H1 (cell line): ENCODE measurements at regions not wholly inside any gene's neighbourhood (a gene's known extent, or its start where the extent isn't known, plus 50 kb on each side); places are given as distances from the start of the nearest gene placed in this dataset.

Experiments
- CTCF ChIA-PET: fragments of 300-600 bp; sonication (Branson Sonifier 250); formaldehyde crosslinking; loops from one replicate; lab custom pipeline; 2021; ENCODE audit not compliant: partially characterized antibody; lab: Charles Lee
- POLR2A ChIA-PET: fragments of 300-600 bp; sonication (Branson Sonifier 250); formaldehyde crosslinking; loops from one replicate; lab custom pipeline; 2021; ENCODE audit warnings: inconsistent platforms; ENCODE audit not compliant: partially characterized antibody; lab: Charles Lee
- DNase-seq, 2 experiments: peaks; one replicate each; pipeline versions ENCODE4 v3.0.0 to v3.0.0-alpha.2; 2010 to 2022; ENCODE audit warnings: low spot score in 2 of 2, low read depth in 1 of 2, mixed read lengths in 1 of 2
- FAIRE-seq: peaks from 2 replicates; lab custom pipeline; 2011; peaks lifted over from hg19 to GRCh38; lab: Jason Lieb, UNC
- H2AFZ ChIP-seq: 2 replicates; pipeline ENCODE4 v1.8.1; 2012; ENCODE audit warnings: low read length, inconsistent platforms
- H2AK5ac ChIP-seq: 2 replicates; pipeline ENCODE4 v1.6.1; 2013; ENCODE audit warnings: low read depth, low read length
- H2BK120ac ChIP-seq: replicated peaks from 2 replicates; pipeline ENCODE3; 2013; ENCODE audit warnings: low read depth, low read length, inconsistent platforms
- H2BK12ac ChIP-seq: 2 replicates; pipeline ENCODE4 v1.6.1; 2013; ENCODE audit warnings: low read depth, low read length
- H2BK15ac ChIP-seq: 2 replicates; pipeline ENCODE4 v1.6.1; 2013; ENCODE audit warnings: low read length
- H2BK20ac ChIP-seq: 2 replicates; pipeline ENCODE4 v1.6.1; 2013; ENCODE audit warnings: low read length
- H2BK5ac ChIP-seq: 2 replicates; pipeline ENCODE4 v1.6.1; 2013; ENCODE audit warnings: low read depth, low read length
- H3K14ac ChIP-seq: 2 replicates; pipeline ENCODE4 v1.6.1; 2013; ENCODE audit warnings: inconsistent platforms; ENCODE audit not compliant: insufficient read length
- H3K18ac ChIP-seq: 2 replicates; pipeline ENCODE4 v1.6.1; 2013; ENCODE audit warnings: low read length; ENCODE audit errors: extremely low read depth
- H3K23ac ChIP-seq: 2 replicates; pipeline ENCODE4 v1.6.1; 2013; ENCODE audit warnings: inconsistent platforms; ENCODE audit not compliant: insufficient read length
- H3K23me2 ChIP-seq: 2 replicates; pipeline ENCODE4 v1.6.1; 2013; ENCODE audit warnings: low read depth, low read length
- H3K27ac ChIP-seq: 2 replicates; pipeline ENCODE4 v1.6.1; 2011; ENCODE audit warnings: low read depth, low read length, inconsistent platforms
- H3K27me3 ChIP-seq, 4 experiments: replicated peaks in 1 of 4; 1 replicate in 1 of 4; 2 replicates in 3 of 4; pipeline versions ENCODE4 v1.6.1 to v1.8.1; 2011 to 2013; ENCODE audit warnings: low read length in 3 of 4, mild to moderate bottlenecking in 3 of 4, inconsistent platforms in 2 of 4, mixed read lengths in 2 of 4, moderate library complexity in 1 of 4; ENCODE audit not compliant: control insufficient read depth in 3 of 4, insufficient read depth in 3 of 4; ENCODE audit errors: extremely low read depth in 1 of 4
- H3K36me3 ChIP-seq, 4 experiments: 2 replicates each; pipeline versions ENCODE4 v1.6.1 to v1.8.1; 2011 to 2013; ENCODE audit warnings: mild to moderate bottlenecking in 4 of 4, low read length in 3 of 4, moderate library complexity in 2 of 4, control low read depth in 1 of 4, inconsistent platforms in 1 of 4; ENCODE audit not compliant: insufficient read depth in 4 of 4, control insufficient read depth in 2 of 4
- H3K4ac ChIP-seq: replicated peaks from 2 replicates; pipeline ENCODE3; 2013; ENCODE audit warnings: low read length, low read depth, mixed read lengths, inconsistent platforms; ENCODE audit not compliant: insufficient read length
- H3K4me1 ChIP-seq, 4 experiments: replicated peaks in 1 of 4; 1 replicate in 1 of 4; 2 replicates in 3 of 4; pipeline versions ENCODE4 v1.6.1 to v1.8.1; 2011 to 2013; ENCODE audit warnings: low read length in 3 of 4, inconsistent platforms in 2 of 4, mixed read lengths in 1 of 4; ENCODE audit not compliant: insufficient read depth in 4 of 4, control insufficient read depth in 3 of 4
- H3K4me2 ChIP-seq, 2 experiments: 2 replicates each; pipeline versions ENCODE4 v1.6.1 to v1.8.1; 2011 to 2013; ENCODE audit warnings: low read depth in 2 of 2, low read length in 2 of 2, control low read depth in 1 of 2, inconsistent platforms in 1 of 2, mild to moderate bottlenecking in 1 of 2; ENCODE audit not compliant: insufficient read depth in 1 of 2
- H3K4me3 ChIP-seq, 4 experiments: fragments of 200-600, 300-600 bp in 1 of 4; sonication (generic), shearing (Covaris generic), sonication (Bioruptor Twin) in 1 of 4; 2 replicates each; pipeline versions ENCODE4 v1.5.1 to v1.8.1; 2011 to 2016; ENCODE audit warnings: low read length in 4 of 4, low read depth in 3 of 4, control low read depth in 2 of 4, inconsistent platforms in 2 of 4, mild to moderate bottlenecking in 2 of 4, mixed read lengths in 1 of 4, moderate library complexity in 1 of 4; ENCODE audit not compliant: insufficient read depth in 2 of 4; ENCODE audit errors: extremely low read depth in 1 of 4
- H3K56ac ChIP-seq: replicated peaks from 2 replicates; pipeline ENCODE3; 2013; ENCODE audit warnings: low read depth, mild to moderate bottlenecking, mixed read lengths, low read length, inconsistent platforms; ENCODE audit not compliant: insufficient read length
- H3K79me1 ChIP-seq: 2 replicates; pipeline ENCODE4 v1.6.1; 2013; ENCODE audit warnings: low read depth, low read length, control low read depth
- H3K79me2 ChIP-seq, 2 experiments: 2 replicates each; pipeline versions ENCODE4 v1.6.1 to v1.8.1; 2012 to 2013; ENCODE audit warnings: low read length in 2 of 2, mild to moderate bottlenecking in 2 of 2, inconsistent platforms in 1 of 2; ENCODE audit not compliant: insufficient read depth in 2 of 2, control insufficient read depth in 1 of 2
- H3K9ac ChIP-seq, 4 experiments: replicated peaks in 1 of 4; 1 replicate in 1 of 4; 2 replicates in 3 of 4; pipeline versions ENCODE4 v1.6.1 to v1.8.1; 2011 to 2013; ENCODE audit warnings: low read depth in 3 of 4, low read length in 3 of 4, control low read depth in 2 of 4, mild to moderate bottlenecking in 2 of 4, moderate library complexity in 2 of 4, inconsistent platforms in 1 of 4; ENCODE audit errors: extremely low read depth in 1 of 4
- H3K9me3 ChIP-seq, 2 experiments: 2 replicates each; pipeline versions ENCODE4 v1.6.1 to v1.8.1; 2012 to 2013; ENCODE audit warnings: mild to moderate bottlenecking in 2 of 2, moderate library complexity in 2 of 2, control low read depth in 1 of 2, inconsistent platforms in 1 of 2, low read depth in 1 of 2, low read length in 1 of 2, mixed read lengths in 1 of 2; ENCODE audit not compliant: insufficient read depth in 2 of 2
- H4K20me1 ChIP-seq, 2 experiments: replicated peaks in 1 of 2; 2 replicates each; pipeline versions ENCODE3 to v1.8.1; 2011 to 2013; ENCODE audit warnings: inconsistent platforms in 2 of 2, low read length in 2 of 2, mild to moderate bottlenecking in 1 of 2; ENCODE audit not compliant: insufficient read depth in 2 of 2, control insufficient read depth in 1 of 2
- H4K5ac ChIP-seq: 2 replicates; pipeline ENCODE4 v1.6.1; 2013; ENCODE audit warnings: low read length, low read depth, mixed read lengths, inconsistent platforms; ENCODE audit not compliant: insufficient read length
- H4K8ac ChIP-seq: 2 replicates; pipeline ENCODE4 v1.8.0; 2013; ENCODE audit warnings: mild to moderate bottlenecking, moderate library complexity, low read length, inconsistent platforms; ENCODE audit not compliant: insufficient read depth; ENCODE audit errors: extremely low read depth
- H4K91ac ChIP-seq: replicated peaks from 2 replicates; pipeline ENCODE3; 2013; ENCODE audit warnings: low read length, mixed read lengths, inconsistent platforms; ENCODE audit not compliant: insufficient read length
- CREB1 ChIP-seq: IDR thresholded peaks from 2 replicates; pipeline ENCODE4 v1.6.1; 2012; ENCODE audit warnings: inconsistent platforms
- E2F6 ChIP-seq: IDR thresholded peaks from 2 replicates; pipeline ENCODE4 v1.6.1; 2012; ENCODE audit warnings: inconsistent platforms
- EZH2 ChIP-seq: fragments of 200-600 bp; sonication (generic); IDR thresholded peaks from 2 replicates; pipeline ENCODE4 v1.7.1; 2012; ENCODE audit warnings: low read depth, mild to moderate bottlenecking, moderate library complexity, low read length, inconsistent platforms; ENCODE audit not compliant: severe bottlenecking
- GABPA ChIP-seq: IDR thresholded peaks from 2 replicates; pipeline ENCODE4 v1.6.1; 2011; ENCODE audit warnings: mild to moderate bottlenecking, low read length, moderate library complexity, borderline replicate concordance; ENCODE audit not compliant: insufficient read depth
- HDAC2 ChIP-seq, 2 experiments: fragments of 300-600 bp in 1 of 2; sonication (generic) in 1 of 2; IDR thresholded peaks; 2 replicates each; pipeline ENCODE4 v1.6.1; 2011 to 2012; ENCODE audit warnings: low read depth in 2 of 2, low read length in 2 of 2, mild to moderate bottlenecking in 2 of 2, moderate library complexity in 2 of 2, borderline replicate concordance in 1 of 2, inconsistent platforms in 1 of 2
- NRF1 ChIP-seq: IDR thresholded peaks from 2 replicates; pipeline ENCODE4 v1.6.1; 2011; ENCODE audit warnings: mild to moderate bottlenecking, low read depth, low read length, improper control_type of control experiment
- PHF8 ChIP-seq: fragments of 200-600 bp; sonication (generic); conservative IDR thresholded peaks from 2 replicates; pipeline ENCODE4 v1.7.1; 2012; ENCODE audit warnings: low read depth, mild to moderate bottlenecking, inconsistent platforms, low read length, moderate library complexity
- RNF2 ChIP-seq: fragments of 200-900, 300-1000 bp; sonication (generic); IDR thresholded peaks from 2 replicates; pipeline ENCODE4 v1.7.1; 2016; ENCODE audit warnings: borderline replicate concordance, low read depth, mild to moderate bottlenecking, antibody characterized with exemption, low read length; ENCODE audit not compliant: poor library complexity, severe bottlenecking; ENCODE audit errors: missing control alignments
- SIN3A ChIP-seq, 2 experiments: IDR thresholded peaks in 1 of 2; conservative IDR thresholded peaks in 1 of 2; 2 replicates each; pipeline ENCODE4 v1.6.1; 2011 to 2012; ENCODE audit warnings: low read length in 2 of 2, improper control_type of control experiment in 1 of 2, low read depth in 1 of 2, mild to moderate bottlenecking in 1 of 2
- SIX5 ChIP-seq: IDR thresholded peaks from 2 replicates; pipeline ENCODE4 v1.6.1; 2011; ENCODE audit warnings: mild to moderate bottlenecking, low read depth, low read length
- SUZ12 ChIP-seq: fragments of 200-600 bp; sonication (generic); IDR thresholded peaks from 2 replicates; pipeline ENCODE4 v1.6.1; 2012; ENCODE audit warnings: mild to moderate bottlenecking, inconsistent platforms, low read length, moderate library complexity, mixed read lengths
- YY1 ChIP-seq: IDR thresholded peaks from 2 replicates; pipeline ENCODE4 v1.6.1; 2011; ENCODE audit warnings: low read depth, mild to moderate bottlenecking, low read length
- ZNF274 ChIP-seq: IDR thresholded peaks from 2 replicates; pipeline ENCODE4 v1.7.0; 2012; ENCODE audit warnings: low read length, borderline replicate concordance; ENCODE audit errors: extremely low read depth
- WGBS, 2 experiments: shearing (Covaris generic) in 1 of 2; methylation state at CpG; one replicate each; pipeline versions ENCODE4 v1.1.6 to v1.1.7; 2013 to 2015; ENCODE audit warnings: low lambda C conversion rate in 2 of 2, mixed read lengths in 2 of 2, inconsistent platforms in 1 of 2, low coverage in 1 of 2, missing lambda C conversion rate in 1 of 2; ENCODE audit not compliant: insufficient replicate concordance in 2 of 2, insufficient coverage in 1 of 2, insufficient read length in 1 of 2; ENCODE audit errors: extremely low coverage in 1 of 2, missing lambda C conversion rate in 1 of 2; 5-methylcytosine and 5-hydroxymethylcytosine counted together

- Histone ChIP-seq H3K56ac (no peak overlapping the region), H4K5ac (no peak overlapping the region), H3K18ac (no peak overlapping the region), H2BK120ac (no peak overlapping the region), H3K4me3 (no peak overlapping the region), H2BK15ac (no peak overlapping the region), H3K4me1 (no peaks in the 10 kb centered on the region; a peak in 1 of 7 replicates), H2BK20ac (no peak overlapping the region), H3K79me2 (no peaks in the 10 kb centered on the region), H3K23me2 (no peaks in the 10 kb centered on the region), H3K79me1 (no peaks in the 10 kb centered on the region), H3K27ac (no peak overlapping the region), H3K14ac (no peak overlapping the region), H3K27me3 (no peaks in the 10 kb centered on the region), H3K36me3 (no peaks in the 10 kb centered on the region), H2BK5ac (no peak overlapping the region), H2AFZ (no peak overlapping the region), H4K8ac (no peak overlapping the region), H3K9me3 (peaks cover 2% of the 10 kb centered on the region in 2 experiments; a peak in 3 of 4 replicates), H4K91ac (no peak overlapping the region), H2BK12ac (no peak overlapping the region), H4K20me1 (no peaks in the 10 kb centered on the region), H3K9ac (no peak overlapping the region), H2AK5ac (no peak overlapping the region), H3K23ac (no peak overlapping the region), H3K4me2 (no peak overlapping the region), H3K4ac (no peak overlapping the region)
- WGBS, 2 experiments: 94% methylated on average over 7 of the region's 7 CpGs; no CpG with 5 or more reads in 1 of the 2 experiments
- ChIA-PET CTCF (interaction anchor here (1.4 to 6.5 kb wide), 2 partner anchors 26 to 153 kb away, joined by 3 to 22 read pairs; no protein-coding TSS in a partner anchor), POLR2A (no interaction called here)
- FAIRE-seq (no peak), DNase-seq (no peak)
- TF ChIP-seq PHF8 (no peak), NRF1 (no peak), YY1 (no peak), HDAC2 (IDR thresholded peaks at IDR 0.05; ENCODE audit: borderline replicate concordance in 1 of 2, low read depth in 2 of 2, low read length in 2 of 2) (no peak), RNF2 (no peak), SUZ12 (no peak), EZH2 (no peak), ZNF274 (no peak), SIX5 (no peak), E2F6 (no peak), GABPA (no peak), CREB1 (no peak), SIN3A (conservative IDR thresholded peaks at IDR 0.05 in 1 of 2, IDR thresholded peaks at IDR 0.05 in 1 of 2; ENCODE audit: low read depth in 1 of 2, low read length in 2 of 2) (no peak)
Observed at GRCh38 chr7:155163696-155164095, 93.6 kb downstream of the HTR5A start.
